H1 (cell line): ENCODE measurements at regions not wholly inside any gene's neighbourhood (a gene's known extent, or its start where the extent isn't known, plus 50 kb on each side); places are given as distances from the start of the nearest gene placed in this dataset.

Source experiments
- CTCF ChIA-PET: fragments of 300-600 bp; sonication (Branson Sonifier 250); formaldehyde crosslinking; loops from one replicate; lab custom pipeline; 2021; ENCODE audit not compliant: partially characterized antibody; lab: Charles Lee
- POLR2A ChIA-PET: fragments of 300-600 bp; sonication (Branson Sonifier 250); formaldehyde crosslinking; loops from one replicate; lab custom pipeline; 2021; ENCODE audit warnings: inconsistent platforms; ENCODE audit not compliant: partially characterized antibody; lab: Charles Lee
- DNase-seq, 2 experiments: peaks; one replicate each; pipeline versions ENCODE4 v3.0.0 to v3.0.0-alpha.2; 2010 to 2022; ENCODE audit warnings: low spot score in 2 of 2, low read depth in 1 of 2, mixed read lengths in 1 of 2
- FAIRE-seq: peaks from 2 replicates; lab custom pipeline; 2011; peaks lifted over from hg19 to GRCh38; lab: Jason Lieb, UNC
- H2AFZ ChIP-seq: 2 replicates; pipeline ENCODE4 v1.8.1; 2012; ENCODE audit warnings: low read length, inconsistent platforms
- H2AK5ac ChIP-seq: 2 replicates; pipeline ENCODE4 v1.6.1; 2013; ENCODE audit warnings: low read depth, low read length
- H2BK120ac ChIP-seq: replicated peaks from 2 replicates; pipeline ENCODE3; 2013; ENCODE audit warnings: low read depth, low read length, inconsistent platforms
- H2BK12ac ChIP-seq: 2 replicates; pipeline ENCODE4 v1.6.1; 2013; ENCODE audit warnings: low read depth, low read length
- H2BK15ac ChIP-seq: 2 replicates; pipeline ENCODE4 v1.6.1; 2013; ENCODE audit warnings: low read length
- H2BK20ac ChIP-seq: 2 replicates; pipeline ENCODE4 v1.6.1; 2013; ENCODE audit warnings: low read length
- H2BK5ac ChIP-seq: 2 replicates; pipeline ENCODE4 v1.6.1; 2013; ENCODE audit warnings: low read depth, low read length
- H3K14ac ChIP-seq: 2 replicates; pipeline ENCODE4 v1.6.1; 2013; ENCODE audit warnings: inconsistent platforms; ENCODE audit not compliant: insufficient read length
- H3K18ac ChIP-seq: 2 replicates; pipeline ENCODE4 v1.6.1; 2013; ENCODE audit warnings: low read length; ENCODE audit errors: extremely low read depth
- H3K23ac ChIP-seq: 2 replicates; pipeline ENCODE4 v1.6.1; 2013; ENCODE audit warnings: inconsistent platforms; ENCODE audit not compliant: insufficient read length
- H3K23me2 ChIP-seq: 2 replicates; pipeline ENCODE4 v1.6.1; 2013; ENCODE audit warnings: low read depth, low read length
- H3K27ac ChIP-seq: 2 replicates; pipeline ENCODE4 v1.6.1; 2011; ENCODE audit warnings: low read depth, low read length, inconsistent platforms
- H3K27me3 ChIP-seq, 4 experiments: replicated peaks in 1 of 4; 1 replicate in 1 of 4; 2 replicates in 3 of 4; pipeline versions ENCODE4 v1.6.1 to v1.8.1; 2011 to 2013; ENCODE audit warnings: low read length in 3 of 4, mild to moderate bottlenecking in 3 of 4, inconsistent platforms in 2 of 4, mixed read lengths in 2 of 4, moderate library complexity in 1 of 4; ENCODE audit not compliant: control insufficient read depth in 3 of 4, insufficient read depth in 3 of 4; ENCODE audit errors: extremely low read depth in 1 of 4
- H3K36me3 ChIP-seq, 4 experiments: 2 replicates each; pipeline versions ENCODE4 v1.6.1 to v1.8.1; 2011 to 2013; ENCODE audit warnings: mild to moderate bottlenecking in 4 of 4, low read length in 3 of 4, moderate library complexity in 2 of 4, control low read depth in 1 of 4, inconsistent platforms in 1 of 4; ENCODE audit not compliant: insufficient read depth in 4 of 4, control insufficient read depth in 2 of 4
- H3K4ac ChIP-seq: replicated peaks from 2 replicates; pipeline ENCODE3; 2013; ENCODE audit warnings: low read length, low read depth, mixed read lengths, inconsistent platforms; ENCODE audit not compliant: insufficient read length
- H3K4me1 ChIP-seq, 4 experiments: replicated peaks in 1 of 4; 1 replicate in 1 of 4; 2 replicates in 3 of 4; pipeline versions ENCODE4 v1.6.1 to v1.8.1; 2011 to 2013; ENCODE audit warnings: low read length in 3 of 4, inconsistent platforms in 2 of 4, mixed read lengths in 1 of 4; ENCODE audit not compliant: insufficient read depth in 4 of 4, control insufficient read depth in 3 of 4
- H3K4me2 ChIP-seq, 2 experiments: 2 replicates each; pipeline versions ENCODE4 v1.6.1 to v1.8.1; 2011 to 2013; ENCODE audit warnings: low read depth in 2 of 2, low read length in 2 of 2, control low read depth in 1 of 2, inconsistent platforms in 1 of 2, mild to moderate bottlenecking in 1 of 2; ENCODE audit not compliant: insufficient read depth in 1 of 2
- H3K4me3 ChIP-seq, 4 experiments: fragments of 200-600, 300-600 bp in 1 of 4; sonication (generic), shearing (Covaris generic), sonication (Bioruptor Twin) in 1 of 4; 2 replicates each; pipeline versions ENCODE4 v1.5.1 to v1.8.1; 2011 to 2016; ENCODE audit warnings: low read length in 4 of 4, low read depth in 3 of 4, control low read depth in 2 of 4, inconsistent platforms in 2 of 4, mild to moderate bottlenecking in 2 of 4, mixed read lengths in 1 of 4, moderate library complexity in 1 of 4; ENCODE audit not compliant: insufficient read depth in 2 of 4; ENCODE audit errors: extremely low read depth in 1 of 4
- H3K56ac ChIP-seq: replicated peaks from 2 replicates; pipeline ENCODE3; 2013; ENCODE audit warnings: low read depth, mild to moderate bottlenecking, mixed read lengths, low read length, inconsistent platforms; ENCODE audit not compliant: insufficient read length
- H3K79me1 ChIP-seq: 2 replicates; pipeline ENCODE4 v1.6.1; 2013; ENCODE audit warnings: low read depth, low read length, control low read depth
- H3K79me2 ChIP-seq, 2 experiments: 2 replicates each; pipeline versions ENCODE4 v1.6.1 to v1.8.1; 2012 to 2013; ENCODE audit warnings: low read length in 2 of 2, mild to moderate bottlenecking in 2 of 2, inconsistent platforms in 1 of 2; ENCODE audit not compliant: insufficient read depth in 2 of 2, control insufficient read depth in 1 of 2
- H3K9ac ChIP-seq, 4 experiments: replicated peaks in 1 of 4; 1 replicate in 1 of 4; 2 replicates in 3 of 4; pipeline versions ENCODE4 v1.6.1 to v1.8.1; 2011 to 2013; ENCODE audit warnings: low read depth in 3 of 4, low read length in 3 of 4, control low read depth in 2 of 4, mild to moderate bottlenecking in 2 of 4, moderate library complexity in 2 of 4, inconsistent platforms in 1 of 4; ENCODE audit errors: extremely low read depth in 1 of 4
- H3K9me3 ChIP-seq, 2 experiments: 2 replicates each; pipeline versions ENCODE4 v1.6.1 to v1.8.1; 2012 to 2013; ENCODE audit warnings: mild to moderate bottlenecking in 2 of 2, moderate library complexity in 2 of 2, control low read depth in 1 of 2, inconsistent platforms in 1 of 2, low read depth in 1 of 2, low read length in 1 of 2, mixed read lengths in 1 of 2; ENCODE audit not compliant: insufficient read depth in 2 of 2
- H4K20me1 ChIP-seq, 2 experiments: replicated peaks in 1 of 2; 2 replicates each; pipeline versions ENCODE3 to v1.8.1; 2011 to 2013; ENCODE audit warnings: inconsistent platforms in 2 of 2, low read length in 2 of 2, mild to moderate bottlenecking in 1 of 2; ENCODE audit not compliant: insufficient read depth in 2 of 2, control insufficient read depth in 1 of 2
- H4K5ac ChIP-seq: 2 replicates; pipeline ENCODE4 v1.6.1; 2013; ENCODE audit warnings: low read length, low read depth, mixed read lengths, inconsistent platforms; ENCODE audit not compliant: insufficient read length
- H4K8ac ChIP-seq: 2 replicates; pipeline ENCODE4 v1.8.0; 2013; ENCODE audit warnings: mild to moderate bottlenecking, moderate library complexity, low read length, inconsistent platforms; ENCODE audit not compliant: insufficient read depth; ENCODE audit errors: extremely low read depth
- H4K91ac ChIP-seq: replicated peaks from 2 replicates; pipeline ENCODE3; 2013; ENCODE audit warnings: low read length, mixed read lengths, inconsistent platforms; ENCODE audit not compliant: insufficient read length
- CBX8 ChIP-seq: fragments of 300-800, 300-1000 bp; sonication (generic); IDR thresholded peaks from 2 replicates; pipeline ENCODE4 v1.7.1; 2016; ENCODE audit warnings: low read depth, low read length, borderline replicate concordance
- CEBPB ChIP-seq: IDR thresholded peaks from 2 replicates; pipeline ENCODE4 v1.6.1; 2012; ENCODE audit warnings: low read depth, low read length
- CHD1 ChIP-seq: IDR thresholded peaks from 2 replicates; pipeline ENCODE4 v1.6.1; 2012; ENCODE audit warnings: low read depth, low read length, improper control_type of control experiment
- CREB1 ChIP-seq: IDR thresholded peaks from 2 replicates; pipeline ENCODE4 v1.6.1; 2012; ENCODE audit warnings: inconsistent platforms
- GABPA ChIP-seq: IDR thresholded peaks from 2 replicates; pipeline ENCODE4 v1.6.1; 2011; ENCODE audit warnings: mild to moderate bottlenecking, low read length, moderate library complexity, borderline replicate concordance; ENCODE audit not compliant: insufficient read depth
- POLR2A ChIP-seq, 2 experiments: IDR thresholded peaks; 1 replicate in 1 of 2; 2 replicates in 1 of 2; pipeline ENCODE4 v1.6.1; 2011; ENCODE audit warnings: low read depth in 2 of 2, low read length in 2 of 2, mild to moderate bottlenecking in 2 of 2; ENCODE audit errors: control extremely low read depth in 1 of 2
- RXRA ChIP-seq: IDR thresholded peaks from 2 replicates; pipeline ENCODE4 v1.6.1; 2011; ENCODE audit warnings: low read depth, mild to moderate bottlenecking, low read length, moderate library complexity; ENCODE audit not compliant: insufficient read depth
- SUZ12 ChIP-seq: fragments of 200-600 bp; sonication (generic); IDR thresholded peaks from 2 replicates; pipeline ENCODE4 v1.6.1; 2012; ENCODE audit warnings: mild to moderate bottlenecking, inconsistent platforms, low read length, moderate library complexity, mixed read lengths
- TEAD4 ChIP-seq: IDR thresholded peaks from 2 replicates; pipeline ENCODE4 v1.6.1; 2012; ENCODE audit warnings: low read depth, low read length, inconsistent platforms, mixed read lengths
- ZNF274 ChIP-seq: IDR thresholded peaks from 2 replicates; pipeline ENCODE4 v1.7.0; 2012; ENCODE audit warnings: low read length, borderline replicate concordance; ENCODE audit errors: extremely low read depth
- WGBS, 2 experiments: shearing (Covaris generic) in 1 of 2; methylation state at CpG; one replicate each; pipeline versions ENCODE4 v1.1.6 to v1.1.7; 2013 to 2015; ENCODE audit warnings: low lambda C conversion rate in 2 of 2, mixed read lengths in 2 of 2, inconsistent platforms in 1 of 2, low coverage in 1 of 2, missing lambda C conversion rate in 1 of 2; ENCODE audit not compliant: insufficient replicate concordance in 2 of 2, insufficient coverage in 1 of 2, insufficient read length in 1 of 2; ENCODE audit errors: extremely low coverage in 1 of 2, missing lambda C conversion rate in 1 of 2; 5-methylcytosine and 5-hydroxymethylcytosine counted together
- TF ChIP-seq, protein P1 (sequence below), 3 experiments: IDR thresholded peaks; 1 replicate in 2 of 3; 2 replicates in 1 of 3; pipeline versions ENCODE4 v1.5.1 to v1.6.1; 2011; ENCODE audit warnings: low read length in 3 of 3, mild to moderate bottlenecking in 3 of 3, inconsistent platforms in 2 of 3, low read depth in 1 of 3, moderate library complexity in 1 of 3; ENCODE audit not compliant: insufficient read depth in 1 of 3; ENCODE audit errors: control extremely low read depth in 1 of 3
- TF ChIP-seq, protein P2 (sequence below): IDR thresholded peaks from 2 replicates; pipeline ENCODE4 v1.6.1; 2012; ENCODE audit warnings: inconsistent platforms

DNA sequence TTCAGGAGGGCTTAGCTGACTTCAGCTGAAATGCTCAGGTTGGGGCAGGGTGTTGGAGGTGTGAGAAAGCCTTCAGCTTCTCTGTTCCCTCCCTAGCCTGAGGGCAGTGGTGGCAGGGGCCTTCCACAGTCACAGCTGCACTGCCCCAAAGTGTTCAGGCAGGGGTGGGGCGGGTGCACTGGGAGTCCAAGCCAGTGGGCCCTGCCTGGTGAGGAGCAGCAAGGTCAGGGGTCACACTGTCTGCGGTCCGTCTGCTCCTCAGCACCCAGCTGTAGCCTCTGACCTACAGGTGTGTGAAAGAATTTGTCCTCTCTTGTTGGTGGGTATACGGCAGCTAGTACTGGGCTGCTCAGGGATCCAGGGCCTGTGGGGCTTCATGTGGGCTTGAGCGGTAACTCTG is 490.4 kb upstream of the NCAM2 start:
- Histone ChIP-seq H2BK12ac (no peak overlapping the region), H2BK20ac (no peak overlapping the region), H3K9ac (no peak overlapping the region), H3K18ac (no peak overlapping the region), H3K14ac (no peak overlapping the region), H3K4me1 (no peaks in the 10 kb centered on the region), H3K9me3 (peaks cover 6 to 18% of the 10 kb centered on the region in 2 experiments), H3K4me3 (no peak overlapping the region), H4K8ac (no peak overlapping the region), H3K79me1 (no peaks in the 10 kb centered on the region), H4K5ac (no peak overlapping the region), H3K27ac (no peak overlapping the region), H3K79me2 (no peaks in the 10 kb centered on the region), H2BK120ac (no peak overlapping the region), H3K36me3 (peaks cover 0 to 3% (median 0%) of the 10 kb centered on the region in 4 experiments; a peak in 1 of 8 replicates), H3K4me2 (no peak overlapping the region), H2AK5ac (no peak overlapping the region), H4K20me1 (no peaks in the 10 kb centered on the region), H2AFZ (no peak overlapping the region), H3K56ac (no peak overlapping the region), H3K27me3 (no peaks in the 10 kb centered on the region), H4K91ac (no peak overlapping the region), H2BK15ac (no peak overlapping the region), H3K4ac (no peak overlapping the region), H2BK5ac (no peak overlapping the region), H3K23me2 (no peaks in the 10 kb centered on the region), H3K23ac (no peak overlapping the region)
- ChIA-PET CTCF (interaction anchor here (0.6 to 1.6 kb wide), 3 partner anchors 12 to 64 kb away, joined by 3 to 4 read pairs (median 4); no protein-coding TSS in a partner anchor), POLR2A (no interaction called here)
- FAIRE-seq, result no peak
- DNase-seq, result no peak
- whole genome bisulfite sequencing, 2 experiments, result 96% methylated on average over 3 of the region's 5 CpGs; no CpG with 5 or more reads in 1 of the 2 experiments
- TF ChIP-seq ZNF274 (no peak), CREB1 (no peak), CBX8 (no peak), CEBPB (no peak), SUZ12 (no peak), GABPA (no peak), CHD1 (no peak), RXRA (no peak), TEAD4 (no peak), POLR2A (IDR thresholded peaks at IDR 0.05; ENCODE audit: control extremely low read depth in 1 of 2, low read depth in 2 of 2, low read length in 2 of 2) (no peak)
- TF ChIP-seq, protein P1, sequence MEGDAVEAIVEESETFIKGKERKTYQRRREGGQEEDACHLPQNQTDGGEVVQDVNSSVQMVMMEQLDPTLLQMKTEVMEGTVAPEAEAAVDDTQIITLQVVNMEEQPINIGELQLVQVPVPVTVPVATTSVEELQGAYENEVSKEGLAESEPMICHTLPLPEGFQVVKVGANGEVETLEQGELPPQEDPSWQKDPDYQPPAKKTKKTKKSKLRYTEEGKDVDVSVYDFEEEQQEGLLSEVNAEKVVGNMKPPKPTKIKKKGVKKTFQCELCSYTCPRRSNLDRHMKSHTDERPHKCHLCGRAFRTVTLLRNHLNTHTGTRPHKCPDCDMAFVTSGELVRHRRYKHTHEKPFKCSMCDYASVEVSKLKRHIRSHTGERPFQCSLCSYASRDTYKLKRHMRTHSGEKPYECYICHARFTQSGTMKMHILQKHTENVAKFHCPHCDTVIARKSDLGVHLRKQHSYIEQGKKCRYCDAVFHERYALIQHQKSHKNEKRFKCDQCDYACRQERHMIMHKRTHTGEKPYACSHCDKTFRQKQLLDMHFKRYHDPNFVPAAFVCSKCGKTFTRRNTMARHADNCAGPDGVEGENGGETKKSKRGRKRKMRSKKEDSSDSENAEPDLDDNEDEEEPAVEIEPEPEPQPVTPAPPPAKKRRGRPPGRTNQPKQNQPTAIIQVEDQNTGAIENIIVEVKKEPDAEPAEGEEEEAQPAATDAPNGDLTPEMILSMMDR (IDR thresholded peaks at IDR 0.05; ENCODE audit: control extremely low read depth in 1 of 3, insufficient read depth in 1 of 3, low read depth in 1 of 3, low read length in 3 of 3), result no peak
- TF ChIP-seq, protein P2, sequence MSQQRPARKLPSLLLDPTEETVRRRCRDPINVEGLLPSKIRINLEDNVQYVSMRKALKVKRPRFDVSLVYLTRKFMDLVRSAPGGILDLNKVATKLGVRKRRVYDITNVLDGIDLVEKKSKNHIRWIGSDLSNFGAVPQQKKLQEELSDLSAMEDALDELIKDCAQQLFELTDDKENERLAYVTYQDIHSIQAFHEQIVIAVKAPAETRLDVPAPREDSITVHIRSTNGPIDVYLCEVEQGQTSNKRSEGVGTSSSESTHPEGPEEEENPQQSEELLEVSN, result no peak
